Right lung (tissue), 2 donors: ENCODE measurements at regions not wholly inside any gene's neighbourhood (a gene's known extent, or its start where the extent isn't known, plus 50 kb on each side); places are given as distances from the start of the nearest gene placed in this dataset.
"Not testable (repeated sequence)": the region's sequence is repeated elsewhere in the genome, so short reads cannot be mapped to it uniquely, and the experiment has no call there.

Source experiments
- DNase-seq, 2 donors: peaks; one replicate each; pipeline ENCODE4 v3.0.0-alpha.2; 2013

DNA sequence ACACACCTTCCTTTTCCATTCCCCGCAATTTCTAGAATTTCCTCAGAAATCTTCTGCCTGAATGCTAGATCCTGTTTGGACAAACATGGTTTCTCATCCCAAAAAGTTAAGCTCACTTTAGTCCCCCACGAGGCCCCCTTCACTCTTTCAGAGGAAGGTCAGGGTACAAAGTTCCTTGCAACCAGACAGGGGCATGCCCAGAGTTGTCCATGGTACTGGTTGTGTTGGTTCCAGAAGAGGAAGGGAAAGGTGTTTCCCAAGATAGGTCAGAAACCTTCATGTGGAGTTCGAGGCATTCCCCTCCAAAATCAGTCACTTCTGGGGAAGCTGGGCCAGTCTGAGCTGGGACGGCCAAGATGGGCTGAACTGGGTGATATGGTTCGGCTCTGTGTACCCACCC is 167.6 kb upstream of the MAFB start:
- DNase-seq: no peak

DNA sequence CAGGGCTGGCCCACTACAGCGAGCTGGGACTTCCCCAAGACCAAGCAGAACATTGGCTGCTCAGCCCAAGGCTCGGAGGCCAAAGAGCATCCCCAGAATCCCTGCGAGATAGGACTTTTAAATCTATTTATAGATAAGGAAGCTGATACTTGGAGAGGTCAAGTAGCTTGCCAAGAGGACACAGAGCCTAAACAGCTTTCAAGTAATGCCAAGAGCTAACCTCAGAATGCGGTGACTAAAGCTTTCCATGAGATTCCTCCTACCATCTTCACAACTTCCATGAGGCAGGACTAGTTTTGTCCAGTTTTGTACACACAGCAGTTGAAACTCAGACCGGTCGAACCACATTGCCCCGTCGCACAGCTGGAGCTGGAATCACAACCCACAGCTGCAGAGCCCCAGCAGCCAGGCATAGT is 168.1 kb upstream of the TOP1 start:
- no peak for DNase-seq

DNA sequence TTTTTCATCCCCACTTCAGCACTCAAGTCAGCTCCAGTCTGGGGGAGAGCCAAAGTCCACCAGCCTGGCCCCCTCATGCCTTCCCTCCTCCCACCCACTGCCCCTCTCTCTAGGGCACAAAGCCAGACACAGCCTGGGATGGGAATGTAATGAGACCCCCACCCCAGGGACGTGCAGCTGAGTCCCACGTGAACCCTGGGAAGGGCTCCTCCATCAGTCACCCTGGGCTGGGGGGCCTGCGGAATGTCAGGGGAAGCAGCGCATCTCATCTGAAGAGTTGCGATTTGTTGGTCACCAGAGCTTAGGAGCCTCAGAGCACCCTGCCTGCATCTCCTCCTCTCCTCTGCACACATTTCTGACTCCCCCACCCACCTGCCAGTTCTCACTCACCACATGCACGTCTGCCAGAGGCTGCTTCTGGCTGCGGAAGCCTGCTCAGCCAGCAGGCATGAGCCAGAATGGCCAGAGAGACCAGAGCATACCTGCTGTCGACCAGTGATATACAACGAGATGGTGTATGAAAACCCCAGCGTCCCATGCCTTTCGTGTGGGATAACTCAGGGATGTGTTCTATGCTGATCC is 167.1 kb upstream of the TOP1 start:
- no peak for DNase-seq

DNA sequence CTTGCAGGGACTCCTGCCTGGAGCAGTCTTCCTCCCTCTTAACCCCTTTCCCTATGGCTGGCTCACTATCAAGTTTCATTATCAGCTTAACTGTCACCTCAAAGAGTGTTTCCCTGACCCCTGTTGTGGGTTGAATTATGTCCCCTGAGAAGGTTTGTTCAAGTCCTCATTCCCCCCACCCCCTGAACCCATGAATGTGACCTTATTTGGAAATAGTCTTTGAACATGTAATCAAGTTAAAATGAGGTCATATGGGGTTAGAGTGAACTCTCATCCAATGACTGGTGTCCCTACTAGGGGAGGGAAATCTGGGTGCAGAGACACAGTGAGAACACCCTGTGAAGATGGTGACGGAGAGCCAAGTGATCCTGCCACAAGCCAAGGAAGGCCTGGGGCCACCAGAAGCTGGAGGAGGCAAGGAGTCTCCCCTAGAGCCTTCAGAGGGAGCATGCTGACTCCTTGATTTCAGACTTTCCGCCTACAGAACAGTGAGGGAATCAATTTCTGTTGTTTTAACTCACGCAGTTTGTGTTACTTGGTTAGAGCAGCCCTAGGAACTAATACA is 165.2 kb upstream of the TOP1 start:
- no peak for DNase-seq

DNA sequence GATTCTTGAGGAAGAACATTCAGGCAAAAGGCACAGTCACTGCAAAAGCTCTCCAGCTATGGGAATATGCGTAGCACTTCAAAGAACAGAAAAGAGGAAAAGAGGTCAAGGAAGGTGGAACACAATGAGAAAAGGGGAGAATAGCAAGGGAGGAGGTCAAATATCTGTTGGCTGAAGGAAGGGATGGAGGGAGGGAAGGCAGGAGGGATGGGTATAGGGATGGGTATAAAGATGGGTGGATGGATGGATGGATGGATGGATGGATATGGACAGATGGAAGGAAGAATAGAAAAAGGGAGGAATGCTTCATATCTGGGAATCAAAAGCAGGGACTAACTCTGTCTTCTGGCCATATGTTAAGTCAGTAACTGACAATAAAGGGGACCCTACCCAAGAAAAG is 164.2 kb upstream of the TOP1 start:
- DNase-seq: no peak

DNA sequence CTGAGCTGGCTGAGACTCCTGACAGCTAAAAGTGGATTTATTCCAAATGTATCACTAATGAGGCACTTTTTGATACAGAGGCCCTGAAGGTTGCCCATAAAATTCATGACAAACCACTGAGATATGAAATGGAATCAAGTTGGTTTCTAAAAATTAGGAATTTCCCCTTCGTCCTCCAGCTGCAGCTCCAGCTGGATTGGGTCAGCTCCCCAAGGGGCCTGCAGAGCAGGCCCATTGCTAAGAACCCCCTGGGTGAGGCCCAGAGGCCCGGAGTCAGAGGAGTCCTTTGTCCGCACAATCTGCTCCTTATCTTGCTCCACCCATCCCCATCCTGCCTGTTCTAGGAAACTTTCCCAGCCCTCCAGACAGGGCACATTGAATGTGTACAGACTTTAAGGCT is 163.5 kb upstream of the TOP1 start:
- no peak for DNase-seq

DNA sequence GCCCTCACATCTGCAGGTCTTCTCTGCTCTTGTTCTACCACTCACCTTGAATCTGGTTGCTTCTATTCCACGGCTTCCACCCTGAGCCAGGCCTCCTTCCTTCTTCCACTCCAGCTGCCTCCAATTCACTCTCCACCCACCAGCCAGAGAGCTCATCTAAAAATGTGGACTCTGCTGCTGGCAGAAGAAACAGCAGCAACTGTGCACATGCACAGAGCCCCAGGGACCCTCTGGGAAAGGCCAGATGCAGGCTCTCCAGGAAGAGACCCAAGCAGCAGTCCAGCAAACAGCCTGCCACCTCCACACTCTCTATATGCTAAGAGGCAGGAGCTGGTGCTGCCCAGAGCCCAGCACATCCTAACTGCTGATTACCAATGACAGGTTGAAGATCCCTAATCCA is 162.6 kb upstream of the TOP1 start:
- DNase-seq: no peak

DNA sequence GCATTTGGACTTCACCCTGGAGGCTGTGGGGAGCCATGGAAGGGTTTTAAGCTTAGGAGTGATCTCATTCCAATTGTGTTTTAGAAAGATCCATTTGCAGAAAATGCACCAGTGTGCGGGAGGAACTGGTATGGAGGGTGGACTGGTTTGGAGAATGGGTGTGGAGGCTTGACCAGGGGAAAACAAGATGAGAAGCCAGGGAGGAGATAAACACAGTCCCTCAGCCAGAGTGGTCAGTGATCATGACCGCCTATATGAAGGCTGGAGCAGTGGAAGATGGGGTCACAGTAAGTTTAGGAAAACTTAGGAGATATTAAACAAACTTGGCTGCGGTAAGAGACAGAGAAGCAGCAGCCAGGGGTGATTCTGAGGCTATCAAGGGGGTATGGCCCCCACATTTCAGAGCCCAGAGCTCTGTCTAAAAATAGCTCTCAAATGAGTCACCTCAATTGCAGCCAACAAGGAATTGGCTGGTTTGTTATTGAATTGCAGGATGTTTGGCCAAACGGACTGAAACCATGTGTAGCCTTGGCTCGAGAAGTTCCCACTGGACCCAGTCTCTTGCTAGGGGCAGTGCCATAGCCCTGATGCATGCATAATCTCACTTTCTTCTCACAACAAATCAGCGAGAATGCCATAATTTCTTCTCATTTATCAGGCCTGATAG is 159.9 kb upstream of the TOP1 start:
- peak; percentile 77 to 85 for DNase-seq

DNA sequence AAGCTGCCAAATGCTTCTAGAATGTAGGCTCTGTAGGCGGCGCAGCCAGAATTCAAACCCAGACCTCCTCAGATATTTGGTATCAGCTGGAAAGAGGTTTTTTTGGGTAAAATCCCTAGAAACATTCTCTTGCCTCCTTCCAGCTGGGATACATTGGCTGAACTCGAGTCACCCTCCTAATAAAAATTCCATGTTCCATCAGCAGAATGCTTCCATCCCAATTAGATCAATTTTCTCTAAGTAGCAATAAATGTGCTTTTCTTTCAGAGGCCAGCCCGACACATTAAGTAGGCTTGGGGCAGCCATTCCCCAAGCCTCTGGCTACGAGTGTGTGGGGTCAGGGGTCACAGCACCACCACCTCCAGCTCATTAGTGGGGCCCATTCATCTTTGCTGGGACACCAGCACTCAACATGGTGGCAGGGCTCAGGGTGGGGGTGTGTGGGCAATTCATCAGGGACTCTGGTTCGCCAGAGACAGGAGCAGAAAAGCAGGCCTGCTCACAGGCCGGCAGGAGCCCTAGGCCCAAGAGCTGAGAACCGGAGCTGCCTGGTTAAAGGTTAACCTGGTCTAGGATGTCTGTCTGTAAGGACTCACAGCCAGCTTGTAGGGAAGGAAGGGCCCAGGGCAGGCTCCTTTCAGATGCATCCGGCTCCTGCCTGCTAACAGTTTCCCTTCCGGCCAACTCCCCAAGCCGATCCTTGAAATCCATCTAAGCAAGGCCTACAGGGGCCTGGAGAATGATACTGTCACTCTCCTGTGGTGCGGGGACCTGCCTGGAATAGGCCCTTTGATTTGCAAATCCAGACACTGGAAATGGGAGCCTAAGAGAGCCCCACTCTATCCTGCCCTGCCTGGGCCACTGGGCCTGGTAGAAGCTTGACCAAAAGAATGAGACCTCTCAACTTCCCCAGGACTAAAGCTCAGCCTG is 159.1 kb upstream of the TOP1 start:
- DNase-seq: no peak

DNA sequence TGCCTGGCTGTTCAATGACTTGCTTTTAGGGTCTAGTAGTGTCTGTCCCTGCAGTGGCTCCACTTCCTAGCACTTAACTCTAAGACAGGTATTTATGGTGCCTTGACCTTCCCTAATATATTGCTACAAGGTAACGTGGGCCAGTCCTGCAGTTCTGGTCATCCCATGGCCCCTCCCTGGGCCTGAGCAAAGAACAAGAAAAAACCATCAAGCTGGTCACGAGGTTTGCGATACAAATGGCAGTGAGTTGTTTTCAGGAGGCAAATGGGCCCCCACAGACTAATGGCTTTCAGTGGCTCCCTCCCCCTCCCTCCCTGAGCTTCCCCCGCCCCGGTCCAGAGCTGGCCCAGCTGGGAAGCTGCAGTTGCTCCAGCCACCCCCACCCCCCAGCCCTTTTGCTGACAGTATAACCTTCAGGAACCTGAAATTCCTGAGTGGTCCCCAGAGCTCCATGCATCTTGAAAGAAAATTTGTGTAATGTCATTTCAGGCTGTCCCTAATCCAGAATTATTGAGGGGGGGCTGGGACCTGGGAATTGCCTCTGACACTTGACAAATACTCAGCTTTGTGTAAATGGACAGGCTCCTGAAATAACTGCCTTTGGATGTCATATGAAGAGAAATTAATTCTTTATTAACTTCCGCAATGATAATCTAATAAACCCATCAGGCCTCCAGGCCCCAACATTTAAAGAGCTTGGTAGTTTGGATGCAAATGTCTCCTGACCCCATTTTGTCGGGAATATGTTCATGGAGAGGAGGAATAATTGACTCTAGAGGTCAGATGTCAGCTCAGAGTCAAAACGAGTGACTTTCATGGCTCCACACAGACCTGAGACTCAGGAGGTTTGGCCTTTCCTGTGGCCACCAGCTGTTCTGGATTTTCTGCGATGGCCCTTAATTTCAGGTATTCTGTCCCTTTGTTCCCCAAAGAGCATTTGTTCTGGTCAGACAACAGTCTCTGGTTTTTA is 153.2 kb upstream of the TOP1 start:
- no peak for DNase-seq

DNA sequence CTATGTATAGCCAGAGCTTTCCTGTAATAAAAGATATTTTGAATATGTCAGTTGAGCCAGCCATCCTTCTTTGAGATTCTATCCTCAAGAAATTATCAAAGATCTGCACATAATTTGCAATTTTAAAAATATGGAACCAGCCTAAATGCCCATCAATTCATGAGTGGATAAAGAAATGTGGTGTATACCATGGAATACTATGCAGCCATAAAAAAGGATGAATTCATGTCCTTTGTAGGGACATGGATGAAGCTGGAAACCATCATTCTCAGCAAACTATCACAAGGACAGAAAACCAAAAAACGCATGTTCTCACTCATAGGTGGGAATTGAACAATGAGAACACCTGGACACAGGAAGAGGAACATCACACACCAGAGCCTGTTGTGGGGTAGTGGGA is 150.5 kb upstream of the TOP1 start:
- not testable (repeated sequence) for DNase-seq

DNA sequence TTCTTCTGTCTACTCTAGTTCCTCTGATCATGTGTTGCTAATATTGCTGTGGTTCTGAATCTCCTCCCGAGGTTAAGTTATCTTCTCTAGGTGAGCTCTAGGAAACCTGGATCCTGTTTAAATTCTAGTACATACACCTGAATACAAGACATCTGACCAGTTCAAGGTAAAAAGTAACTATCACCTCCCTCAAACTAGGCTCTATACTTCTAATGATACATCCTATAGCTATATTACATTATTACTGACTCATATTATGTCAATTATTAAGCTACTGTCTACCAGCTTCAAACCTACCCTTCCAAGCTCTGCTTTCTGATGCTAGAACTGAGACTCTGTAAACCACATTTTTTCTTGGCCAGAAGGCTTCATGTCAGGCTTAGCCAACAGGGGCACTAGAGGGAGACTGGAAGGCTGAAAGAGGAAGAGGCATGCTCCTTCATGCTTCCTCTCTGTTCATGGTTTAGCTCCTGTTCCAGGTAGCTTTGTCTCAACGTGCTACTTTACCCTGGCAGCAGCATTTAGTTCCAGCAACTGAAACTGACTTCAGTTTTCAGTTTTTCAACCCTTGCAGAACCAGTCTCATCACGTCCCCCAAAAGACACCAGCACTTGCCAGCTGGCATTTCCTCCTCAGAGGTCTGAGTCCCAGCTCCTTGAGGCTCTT is 148.4 kb upstream of the TOP1 start:
- DNase-seq: no peak

DNA sequence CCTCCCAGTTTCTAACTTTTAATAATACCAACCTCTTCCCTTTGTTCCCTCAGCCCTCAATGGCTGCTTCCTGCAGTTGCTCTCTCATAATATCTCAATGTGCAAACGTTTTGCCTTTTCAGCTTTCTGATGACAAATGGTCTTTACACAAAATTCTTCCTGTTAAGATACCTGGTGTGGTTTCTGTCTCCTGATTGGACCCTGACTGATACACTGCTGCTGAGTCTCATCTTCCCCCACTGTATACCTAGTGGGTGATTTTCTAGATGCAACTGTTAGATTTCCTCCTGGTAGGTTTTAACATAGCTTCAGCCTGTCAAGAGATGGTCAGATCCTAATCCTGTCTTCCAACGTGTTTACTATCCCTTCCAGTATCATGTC is 147.9 kb upstream of the TOP1 start:
- no peak for DNase-seq

DNA sequence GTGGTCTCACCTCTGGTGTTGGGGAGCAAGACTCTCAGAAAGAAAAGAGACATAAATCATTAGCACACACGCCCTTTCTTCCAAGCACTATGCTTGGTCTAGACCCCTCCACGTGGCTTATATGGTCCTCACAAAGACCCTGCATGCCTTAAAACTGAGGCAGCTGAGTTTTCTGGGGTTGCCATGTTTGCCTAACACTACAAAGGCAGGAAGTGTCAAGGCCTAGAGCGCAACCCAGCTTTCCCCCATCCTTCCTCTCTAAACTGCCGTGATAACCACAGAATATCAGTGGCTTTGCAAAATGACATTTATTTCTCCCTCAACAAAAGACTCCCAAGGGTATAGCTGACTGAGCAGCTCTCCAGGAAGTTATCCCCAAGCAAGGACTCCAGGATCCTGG is 146.5 kb upstream of the TOP1 start:
- DNase-seq: no peak

DNA sequence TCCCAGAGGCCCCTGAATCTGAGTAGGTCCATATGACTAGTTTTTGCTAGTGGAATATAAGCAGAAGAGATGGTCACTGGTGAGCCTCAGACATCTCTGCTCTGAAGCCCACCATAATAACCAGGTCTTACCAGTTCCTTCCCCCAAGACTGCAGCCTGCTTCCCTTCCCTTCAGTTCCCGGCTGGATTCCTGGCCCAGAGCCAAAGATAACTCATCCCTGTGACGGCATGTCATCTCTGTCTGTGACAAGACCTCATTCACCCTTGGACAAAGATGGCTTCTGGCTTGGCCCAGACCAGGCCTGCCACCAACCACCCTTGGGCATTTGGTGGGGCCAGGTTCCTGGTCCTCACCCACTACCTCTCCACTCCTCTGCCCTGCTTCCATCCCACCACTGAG is 145.5 kb upstream of the TOP1 start:
- no peak for DNase-seq

DNA sequence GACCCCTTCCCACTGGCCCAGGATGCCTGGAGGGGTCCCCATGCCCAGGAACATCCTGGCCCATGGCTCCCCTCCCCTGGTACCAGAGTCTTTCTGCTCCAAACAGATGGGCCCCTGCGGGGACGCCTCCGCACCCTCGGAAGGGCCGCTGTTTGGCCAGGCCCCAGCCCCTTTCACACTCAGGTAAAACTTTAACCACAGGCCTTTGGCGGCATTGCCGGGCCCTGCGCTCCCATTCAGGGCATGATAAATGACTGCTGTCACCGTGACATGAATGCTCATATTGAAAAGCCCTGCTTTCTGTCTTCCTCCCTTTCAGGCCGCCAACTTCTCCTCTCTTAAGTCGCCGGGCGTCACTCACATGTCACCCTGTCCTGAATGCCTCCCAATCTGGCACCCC is 141.5 kb upstream of the TOP1 start:
- DNase-seq: no peak

DNA sequence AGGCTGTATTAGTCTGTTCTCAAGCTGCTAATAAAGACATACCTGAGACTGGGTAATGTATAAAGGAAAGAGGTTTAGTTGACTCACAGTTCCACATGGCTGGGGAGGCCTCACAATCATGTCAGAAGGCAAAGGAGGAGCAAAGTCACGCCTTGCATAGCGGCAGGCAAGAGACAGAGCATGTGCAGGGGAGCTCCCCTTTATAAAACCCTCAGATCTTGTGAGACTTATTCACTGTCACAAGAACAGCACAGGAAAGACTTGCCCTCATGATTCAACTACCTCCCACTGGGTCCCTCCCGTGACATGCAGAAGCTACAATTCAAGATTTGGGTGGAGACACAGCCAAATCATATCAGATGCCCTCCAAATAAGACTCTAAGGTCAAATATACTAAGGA is 139.4 kb upstream of the TOP1 start:
- DNase-seq: not testable (repeated sequence)

DNA sequence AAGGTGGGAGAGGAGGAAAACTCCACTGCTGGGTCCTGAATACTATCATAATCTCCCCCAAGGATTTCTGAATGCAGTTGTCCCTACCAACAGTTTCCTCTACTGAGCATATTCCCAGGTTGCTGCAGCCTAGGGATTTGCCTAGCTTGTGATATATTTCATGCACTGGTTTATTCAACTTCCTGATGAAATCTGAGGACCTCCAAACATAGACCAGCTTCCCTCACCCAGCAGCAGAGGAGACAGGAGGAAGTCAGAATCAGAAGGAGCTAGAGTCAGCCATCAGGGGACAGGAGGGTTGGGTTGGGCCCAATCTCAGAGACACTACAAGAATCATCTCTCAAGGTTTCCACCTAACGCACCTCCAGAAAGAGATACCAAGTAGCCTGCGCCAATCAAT is 138.4 kb upstream of the TOP1 start:
- DNase-seq: no peak

DNA sequence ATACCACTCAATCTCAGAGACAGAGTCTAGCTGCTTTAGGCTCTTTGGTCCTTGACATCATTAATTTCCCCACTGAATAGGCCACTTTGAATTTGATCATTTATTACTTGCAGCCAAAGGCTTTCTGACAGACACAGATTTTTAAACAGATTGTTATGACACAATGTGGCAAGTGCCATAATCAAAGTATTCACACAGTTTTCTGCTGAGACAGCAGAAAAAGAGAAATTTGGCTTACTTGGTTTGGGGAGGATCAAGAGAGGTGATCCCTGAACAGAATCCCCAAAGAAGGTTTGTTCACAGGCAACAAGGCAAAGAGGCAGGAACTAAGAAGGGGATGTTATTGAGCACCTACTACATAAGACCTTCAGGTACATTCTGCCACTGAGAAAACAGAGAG is 138.0 kb upstream of the TOP1 start:
- no peak for DNase-seq

DNA sequence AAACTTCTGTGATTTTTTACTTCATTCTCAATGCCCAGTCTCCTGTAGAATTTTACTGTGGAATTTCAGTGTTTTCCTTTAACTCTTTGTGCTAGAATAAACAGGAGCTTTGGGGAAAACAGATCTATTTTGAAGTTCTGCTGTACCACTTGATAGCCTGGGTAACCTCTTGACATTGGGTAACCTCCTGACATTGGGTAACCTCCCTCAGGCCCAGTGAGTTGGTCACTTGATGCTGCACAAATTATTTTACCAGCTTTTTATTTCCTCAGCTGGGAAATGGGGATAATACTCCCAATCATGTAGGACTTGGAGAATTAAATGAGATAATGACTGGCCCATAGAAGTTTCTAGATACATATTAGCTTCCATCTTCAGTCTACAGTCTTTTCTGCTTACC is 137.3 kb upstream of the TOP1 start:
- no peak for DNase-seq

DNA sequence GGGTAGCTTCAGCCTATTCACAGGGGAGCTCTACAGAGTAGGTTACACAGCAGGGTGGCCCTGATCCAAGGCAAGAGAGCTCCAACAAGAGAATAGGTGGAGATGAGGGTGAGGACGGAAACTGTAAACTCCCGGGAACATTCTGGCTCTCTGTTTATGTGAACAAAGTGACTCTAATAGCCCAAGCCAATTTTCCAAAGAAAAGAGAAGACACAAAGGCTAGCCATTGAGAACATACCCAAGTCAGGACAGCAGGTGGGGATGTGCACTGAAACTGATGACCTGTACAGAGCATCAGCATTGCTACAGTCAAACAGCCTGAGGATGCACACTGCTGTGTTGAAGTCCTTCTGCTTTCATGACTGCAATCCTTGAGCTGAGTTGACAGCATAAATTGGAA is 136.0 kb upstream of the TOP1 start:
- no peak for DNase-seq
